Small intestine (tissue), 7 donors: ENCODE measurements at regions not wholly inside any gene's neighbourhood (a gene's known extent, or its start where the extent isn't known, plus 50 kb on each side); places are given as distances from the start of the nearest gene placed in this dataset.
A peak's percentile ranks its signal among the peaks of the same experiment; 100 is the strongest.

Source experiments
- DNase-seq, 2 donors: peaks; one replicate each; pipeline versions ENCODE4 v3.0.0 to v3.0.0-alpha.2; 2013
- FAIRE-seq: peaks from 2 replicates; lab custom pipeline; 2012; peaks lifted over from hg19 to GRCh38; lab: Jason Lieb, UNC
- H3K27ac ChIP-seq, 3 donors: one replicate each; pipeline ENCODE4 v1.5.1; 2013; ENCODE audit warnings: low read length in 2 of 3, mild to moderate bottlenecking in 2 of 3, control low read depth in 1 of 3, inconsistent platforms in 1 of 3, low read depth in 1 of 3, moderate library complexity in 1 of 3
- H3K27me3 ChIP-seq, 3 donors: one replicate each; pipeline ENCODE4 v1.6.1; 2013; ENCODE audit warnings: low read length in 3 of 3, inconsistent platforms in 1 of 3; ENCODE audit not compliant: control insufficient read depth in 3 of 3, insufficient read depth in 3 of 3
- H3K36me3 ChIP-seq, 3 donors: one replicate each; pipeline ENCODE4 v1.6.1; 2013; ENCODE audit warnings: low read length in 3 of 3, inconsistent platforms in 1 of 3, low read depth in 1 of 3, mild to moderate bottlenecking in 1 of 3, moderate library complexity in 1 of 3; ENCODE audit not compliant: control insufficient read depth in 3 of 3, insufficient read depth in 2 of 3
- H3K4me1 ChIP-seq, 3 donors: one replicate each; pipeline ENCODE4 v1.6.1; 2013; ENCODE audit warnings: low read length in 2 of 3, inconsistent platforms in 1 of 3, low read depth in 1 of 3, mild to moderate bottlenecking in 1 of 3, moderate library complexity in 1 of 3; ENCODE audit not compliant: control insufficient read depth in 3 of 3, insufficient read depth in 2 of 3
- H3K4me3 ChIP-seq, 3 donors: one replicate each; pipeline ENCODE4 v1.5.1; 2013; ENCODE audit warnings: low read length in 3 of 3, control low read depth in 1 of 3, inconsistent platforms in 1 of 3, low read depth in 1 of 3, mild to moderate bottlenecking in 1 of 3, moderate library complexity in 1 of 3
- H3K9me3 ChIP-seq, 2 donors: one replicate each; pipeline ENCODE4 v1.6.1; 2013; ENCODE audit warnings: low read depth in 1 of 2, low read length in 1 of 2; ENCODE audit not compliant: control insufficient read depth in 2 of 2, insufficient read depth in 1 of 2
- WGBS, 3 donors: extraction: QIAGEN DNeasy Blood & Tissue Kit; methylation state at CpG; one replicate each; pipeline ENCODE4 v1.1.7; 2013; 5-methylcytosine and 5-hydroxymethylcytosine counted together
- donor health status: healthy with polysubstance abuse.
- donor health status: control.
- donor health status: control.
- donor health status: Bipolar disorder and iron deficiency.
- donor health status: healthy.

- H3K9me3 ChIP-seq: peaks cover 3 to 24% of the 10 kb centered on the region in 2 donors
- H3K27me3 ChIP-seq: no peaks in the 10 kb centered on the region
- no peak overlapping the region for H3K27ac ChIP-seq
- H3K4me3 ChIP-seq: no peak overlapping the region
- no peak for FAIRE-seq
- H3K36me3 ChIP-seq: no peaks in the 10 kb centered on the region
- no peaks in the 10 kb centered on the region for H3K4me1 ChIP-seq
- no peak for DNase-seq
Measured at GRCh38 chr12:93254911-93255310, 122.8 kb upstream of the NUDT4 start.

GRCh38 chr12:93256256-93256969, 121.3 kb upstream of the NUDT4 start:
- Histone ChIP-seq H3K4me1 (no peaks in the 10 kb centered on the region), H3K36me3 (no peaks in the 10 kb centered on the region), H3K27me3 (no peaks in the 10 kb centered on the region), H3K9me3 (peaks cover 3 to 24% of the 10 kb centered on the region in 2 donors), H3K27ac (no peak overlapping the region), H3K4me3 (no peak overlapping the region)
- DNase-seq (no peak), FAIRE-seq (no peak)
- 83 to 100% (median 88%) methylated on average over 2 of the region's 2 CpGs for WGBS, 3 donors

- Histone ChIP-seq H3K27me3 (no peaks in the 10 kb centered on the region), H3K36me3 (no peaks in the 10 kb centered on the region), H3K4me3 (no peak overlapping the region), H3K9me3 (no peaks in the 10 kb centered on the region), H3K4me1 (no peaks in the 10 kb centered on the region), H3K27ac (no peak overlapping the region)
- 84 to 92% (median 90%) methylated on average over 5 of the region's 5 CpGs for WGBS, 3 donors
- FAIRE-seq (no peak), DNase-seq (no peak)
Measured at GRCh38 chr12:93261505-93262094, 116.1 kb upstream of the NUDT4 start.

GRCh38 chr12:93272997-93273396, 104.7 kb upstream of the NUDT4 start:
- H3K4me1 ChIP-seq: no peaks in the 10 kb centered on the region
- 92 to 100% (median 98%) methylated on average over 2 of the region's 2 CpGs for WGBS, 3 donors
- DNase-seq (no peak), FAIRE-seq (no peak)
- H3K9me3 ChIP-seq: peaks cover 0 to 14% of the 10 kb centered on the region in 2 donors
- H3K36me3 ChIP-seq: no peaks in the 10 kb centered on the region
- no peak overlapping the region for H3K27ac ChIP-seq
- no peaks in the 10 kb centered on the region for H3K27me3 ChIP-seq
- no peak overlapping the region for H3K4me3 ChIP-seq

- H3K4me3 ChIP-seq: no peak overlapping the region
- no peak for FAIRE-seq
- H3K36me3 ChIP-seq: no peaks in the 10 kb centered on the region
- H3K27ac ChIP-seq: no peak overlapping the region
- 52 to 63% (median 59%) methylated on average over 8 of the region's 8 CpGs for WGBS, 3 donors
- H3K27me3 ChIP-seq: no peaks in the 10 kb centered on the region
- peaks cover 0 to 3% (median 0%) of the 10 kb centered on the region in 3 donors for H3K4me1 ChIP-seq
- DNase-seq: peak in 1 of 2 donors; percentile 13
- peaks cover 0 to 11% of the 10 kb centered on the region in 2 donors for H3K9me3 ChIP-seq
Measured at GRCh38 chr12:93273834-93274564, 103.7 kb upstream of the NUDT4 start.

- 87 to 95% (median 93%) methylated on average over 9 of the region's 9 CpGs for WGBS, 3 donors
- no peak for FAIRE-seq
- no peak for DNase-seq
Measured at GRCh38 chr12:93274937-93275336, 102.8 kb upstream of the NUDT4 start.

GRCh38 chr12:93275589-93275988, 102.1 kb upstream of the NUDT4 start:
- Histone ChIP-seq H3K4me3 (no peak overlapping the region), H3K27ac (no peak overlapping the region), H3K36me3 (no peaks in the 10 kb centered on the region), H3K4me1 (peaks cover 0 to 13% (median 0%) of the 10 kb centered on the region in 3 donors), H3K9me3 (peaks cover 0 to 3% of the 10 kb centered on the region in 2 donors), H3K27me3 (no peaks in the 10 kb centered on the region)
- 86 to 95% (median 87%) methylated on average over 7 of the region's 7 CpGs for WGBS, 3 donors
- DNase-seq (no peak), FAIRE-seq (no peak)

More at GRCh38 chr12:93274937-93275336, 102.8 kb upstream of the NUDT4 start:
- Histone ChIP-seq H3K4me1 (peaks cover 0 to 9% (median 0%) of the 10 kb centered on the region in 3 donors), H3K36me3 (no peaks in the 10 kb centered on the region), H3K27ac (no peak overlapping the region), H3K4me3 (no peak overlapping the region), H3K27me3 (no peaks in the 10 kb centered on the region), H3K9me3 (peaks cover 0 to 6% of the 10 kb centered on the region in 2 donors)

- no peak overlapping the region for H3K27ac ChIP-seq
- DNase-seq (peak; percentile 5 to 26), FAIRE-seq (no peak)
- H3K4me1 ChIP-seq: peaks cover 0 to 13% (median 0%) of the 10 kb centered on the region in 3 donors
- peaks cover 0 to 6% of the 10 kb centered on the region in 2 donors for H3K9me3 ChIP-seq
- no peak overlapping the region for H3K4me3 ChIP-seq
- whole genome bisulfite sequencing, 3 donors: 80 to 86% (median 83%) methylated on average over 2 of the region's 2 CpGs
- no peaks in the 10 kb centered on the region for H3K27me3 ChIP-seq
- H3K36me3 ChIP-seq: no peaks in the 10 kb centered on the region
Measured at GRCh38 chr12:93279565-93280412, 97.9 kb upstream of the NUDT4 start.
